ENCODE measurements at regions not wholly inside any gene's neighbourhood (a gene's known extent, or its start where the extent isn't known, plus 50 kb on each side); places are given as distances from the start of the nearest gene placed in this dataset.

GRCh38 chr3:76933245-76933644 is 106.7 kb upstream of the ROBO2 start:
- Mint-ChIP-seq H3K36me3 (ENCODE audit: low read depth) (no peaks in the 10 kb centered on the region), H3K4me1 (no peaks in the 10 kb centered on the region), H3K4me3 (no peak overlapping the region), H3K27me3 (no peaks in the 10 kb centered on the region), H3K27ac (no peak overlapping the region)
- no peak for ATAC-seq
- no peaks in the 10 kb centered on the region for H3K9me3 ChIP-seq (ENCODE audit: control insufficient read depth, low read length, poor library complexity, severe bottlenecking)
- DNase-seq = no peak

GRCh38 chr3:76938962-76939361 is 100.9 kb upstream of the ROBO2 start:
- Mint-ChIP-seq H3K36me3 (ENCODE audit: low read depth) (no peaks in the 10 kb centered on the region), H3K27ac (no peak overlapping the region), H3K4me3 (no peak overlapping the region), H3K4me1 (no peaks in the 10 kb centered on the region), H3K27me3 (no peaks in the 10 kb centered on the region)
- no peaks in the 10 kb centered on the region for H3K9me3 ChIP-seq (ENCODE audit: control insufficient read depth, low read length, poor library complexity, severe bottlenecking)
- ATAC-seq = no peak
- no peak for DNase-seq

GRCh38 chr3:76940181-76940770 is 99.6 kb upstream of the ROBO2 start:
- ATAC-seq (no peak), DNase-seq (no peak)
- no peaks in the 10 kb centered on the region for H3K27me3 Mint-ChIP-seq
- no peaks in the 10 kb centered on the region for H3K4me1 Mint-ChIP-seq
- H3K4me3 Mint-ChIP-seq = no peak overlapping the region
- no peak overlapping the region for H3K27ac Mint-ChIP-seq
- no peaks in the 10 kb centered on the region for H3K36me3 Mint-ChIP-seq (ENCODE audit: low read depth)
- H3K9me3 ChIP-seq (ENCODE audit: control insufficient read depth, low read length, poor library complexity, severe bottlenecking) = no peaks in the 10 kb centered on the region

GRCh38 chr3:76941376-76941775 is 98.5 kb upstream of the ROBO2 start:
- Mint-ChIP-seq H3K4me1 (no peaks in the 10 kb centered on the region), H3K27ac (no peak overlapping the region), H3K36me3 (ENCODE audit: low read depth) (no peaks in the 10 kb centered on the region), H3K4me3 (no peak overlapping the region), H3K27me3 (no peaks in the 10 kb centered on the region)
- ATAC-seq = no peak
- DNase-seq = no peak
- no peaks in the 10 kb centered on the region for H3K9me3 ChIP-seq (ENCODE audit: control insufficient read depth, low read length, poor library complexity, severe bottlenecking)

GRCh38 chr3:76942101-76942500 is 97.8 kb upstream of the ROBO2 start:
- no peak overlapping the region for H3K27ac Mint-ChIP-seq
- no peaks in the 10 kb centered on the region for H3K27me3 Mint-ChIP-seq
- ATAC-seq (no peak), DNase-seq (no peak)
- no peaks in the 10 kb centered on the region for H3K36me3 Mint-ChIP-seq (ENCODE audit: low read depth)
- no peaks in the 10 kb centered on the region for H3K9me3 ChIP-seq (ENCODE audit: control insufficient read depth, low read length, poor library complexity, severe bottlenecking)
- H3K4me3 Mint-ChIP-seq = no peak overlapping the region
- no peaks in the 10 kb centered on the region for H3K4me1 Mint-ChIP-seq

GRCh38 chr3:76943058-76943457 is 96.8 kb upstream of the ROBO2 start:
- H3K9me3 ChIP-seq (ENCODE audit: control insufficient read depth, low read length, poor library complexity, severe bottlenecking) = no peaks in the 10 kb centered on the region
- no peaks in the 10 kb centered on the region for H3K36me3 Mint-ChIP-seq (ENCODE audit: low read depth)
- ATAC-seq = no peak
- no peaks in the 10 kb centered on the region for H3K27me3 Mint-ChIP-seq
- H3K27ac Mint-ChIP-seq = no peak overlapping the region
- H3K4me1 Mint-ChIP-seq = no peaks in the 10 kb centered on the region
- DNase-seq = no peak
- no peak overlapping the region for H3K4me3 Mint-ChIP-seq

- Mint-ChIP-seq H3K4me1 (no peaks in the 10 kb centered on the region), H3K27ac (no peak overlapping the region), H3K36me3 (ENCODE audit: low read depth) (no peaks in the 10 kb centered on the region), H3K27me3 (no peaks in the 10 kb centered on the region), H3K4me3 (no peak overlapping the region)
- no peaks in the 10 kb centered on the region for H3K9me3 ChIP-seq (ENCODE audit: control insufficient read depth, low read length, poor library complexity, severe bottlenecking)
- ATAC-seq (no peak), DNase-seq (no peak)
Observed at GRCh38 chr3:76943671-76944070, 96.2 kb upstream of the ROBO2 start.

GRCh38 chr3:76949033-76949432 is 90.9 kb upstream of the ROBO2 start:
- H3K9me3 ChIP-seq (ENCODE audit: control insufficient read depth, low read length, poor library complexity, severe bottlenecking) = no peaks in the 10 kb centered on the region
- Mint-ChIP-seq H3K4me1 (no peaks in the 10 kb centered on the region), H3K36me3 (ENCODE audit: low read depth) (no peaks in the 10 kb centered on the region), H3K27me3 (no peaks in the 10 kb centered on the region), H3K4me3 (no peak overlapping the region), H3K27ac (no peak overlapping the region)
- ATAC-seq = no peak
- no peak for DNase-seq

- DNase-seq = no peak
- H3K27ac Mint-ChIP-seq = no peak overlapping the region
- no peak overlapping the region for H3K4me3 Mint-ChIP-seq
- no peaks in the 10 kb centered on the region for H3K36me3 Mint-ChIP-seq (ENCODE audit: low read depth)
- no peak for ATAC-seq
- no peaks in the 10 kb centered on the region for H3K9me3 ChIP-seq (ENCODE audit: control insufficient read depth, low read length, poor library complexity, severe bottlenecking)
- H3K4me1 Mint-ChIP-seq = no peaks in the 10 kb centered on the region
- H3K27me3 Mint-ChIP-seq = no peaks in the 10 kb centered on the region
Observed at GRCh38 chr3:76949462-76949861, 90.4 kb upstream of the ROBO2 start.

- no peaks in the 10 kb centered on the region for H3K9me3 ChIP-seq (ENCODE audit: control insufficient read depth, low read length, poor library complexity, severe bottlenecking)
- DNase-seq (no peak), ATAC-seq (no peak)
- Mint-ChIP-seq H3K4me1 (no peaks in the 10 kb centered on the region), H3K27me3 (no peaks in the 10 kb centered on the region), H3K36me3 (ENCODE audit: low read depth) (no peaks in the 10 kb centered on the region), H3K4me3 (no peak overlapping the region), H3K27ac (no peak overlapping the region)
Observed at GRCh38 chr3:76950590-76950989, 89.3 kb upstream of the ROBO2 start.

- no peak for DNase-seq
- Mint-ChIP-seq H3K27ac (no peak overlapping the region), H3K4me1 (no peaks in the 10 kb centered on the region), H3K27me3 (no peaks in the 10 kb centered on the region), H3K4me3 (no peak overlapping the region), H3K36me3 (ENCODE audit: low read depth) (no peaks in the 10 kb centered on the region)
- no peaks in the 10 kb centered on the region for H3K9me3 ChIP-seq (ENCODE audit: control insufficient read depth, low read length, poor library complexity, severe bottlenecking)
- no peak for ATAC-seq
Observed at GRCh38 chr3:76954412-76954811, 85.5 kb upstream of the ROBO2 start.

- ATAC-seq (no peak), DNase-seq (no peak)
- H3K4me1 Mint-ChIP-seq = no peaks in the 10 kb centered on the region
- H3K27ac Mint-ChIP-seq = no peak overlapping the region
- H3K9me3 ChIP-seq (ENCODE audit: control insufficient read depth, low read length, poor library complexity, severe bottlenecking) = no peaks in the 10 kb centered on the region
- no peaks in the 10 kb centered on the region for H3K27me3 Mint-ChIP-seq
- H3K4me3 Mint-ChIP-seq = no peak overlapping the region
- no peaks in the 10 kb centered on the region for H3K36me3 Mint-ChIP-seq (ENCODE audit: low read depth)
Observed at GRCh38 chr3:76958274-76958673, 81.6 kb upstream of the ROBO2 start.

- Mint-ChIP-seq H3K4me1 (no peaks in the 10 kb centered on the region), H3K4me3 (no peak overlapping the region), H3K36me3 (ENCODE audit: low read depth) (no peaks in the 10 kb centered on the region), H3K27me3 (no peaks in the 10 kb centered on the region), H3K27ac (no peak overlapping the region)
- ATAC-seq (no peak), DNase-seq (no peak)
- H3K9me3 ChIP-seq (ENCODE audit: control insufficient read depth, low read length, poor library complexity, severe bottlenecking) = no peaks in the 10 kb centered on the region
Observed at GRCh38 chr3:76958861-76959260, 81.0 kb upstream of the ROBO2 start.

- Mint-ChIP-seq H3K36me3 (ENCODE audit: low read depth) (no peaks in the 10 kb centered on the region), H3K27ac (no peak overlapping the region), H3K27me3 (no peaks in the 10 kb centered on the region), H3K4me3 (no peak overlapping the region), H3K4me1 (no peaks in the 10 kb centered on the region)
- H3K9me3 ChIP-seq (ENCODE audit: control insufficient read depth, low read length, poor library complexity, severe bottlenecking) = no peaks in the 10 kb centered on the region
- ATAC-seq (no peak), DNase-seq (no peak)
Observed at GRCh38 chr3:76961284-76961683, 78.6 kb upstream of the ROBO2 start.
